Activated CD4-positive, alpha-beta T cell treated with anti-CD3 and anti-CD28 coated beads, Interleukin-2, Interleukin-4, amounts not matched to agents 100 ng/mL and 50 ng/mL, durations not matched to agents 16 hours and 8 hours (primary cell): ENCODE measurements at regions not wholly inside any gene's neighbourhood (a gene's known extent, or its start where the extent isn't known, plus 50 kb on each side); places are given as distances from the start of the nearest gene placed in this dataset.

Experiments
- DNase-seq: peaks from one replicate; pipeline ENCODE4 v3.0.0-alpha.2; 2020; ENCODE audit warnings: low spot score

GRCh38 chr12:132439333-132439904 is 50.5 kb upstream of the FBRSL1 start:
- DNase-seq = no peak

- no peak for DNase-seq
Observed at GRCh38 chr12:132438726-132439125, 51.2 kb upstream of the FBRSL1 start.

GRCh38 chr12:132437943-132438700 is 51.8 kb upstream of the FBRSL1 start:
- no peak for DNase-seq

GRCh38 chr12:132437252-132437932 is 52.6 kb upstream of the FBRSL1 start:
- DNase-seq = no peak

GRCh38 chr12:132436791-132437251 is 53.1 kb upstream of the FBRSL1 start:
- no peak for DNase-seq

- no peak for DNase-seq
Observed at GRCh38 chr12:132435486-132436187, 54.3 kb upstream of the FBRSL1 start.

- DNase-seq = no peak
Observed at GRCh38 chr12:132433641-132434395, 56.1 kb upstream of the FBRSL1 start.

- DNase-seq = no peak
Observed at GRCh38 chr12:132432721-132433577, 57.0 kb upstream of the FBRSL1 start.

GRCh38 chr12:132432126-132432705 is 57.7 kb upstream of the FBRSL1 start:
- no peak for DNase-seq

GRCh38 chr12:132430838-132431774 is 58.8 kb upstream of the FBRSL1 start:
- DNase-seq = no peak

- no peak for DNase-seq
Observed at GRCh38 chr12:132429946-132430643, 59.9 kb upstream of the FBRSL1 start.

GRCh38 chr12:132429602-132429945 is 60.4 kb upstream of the FBRSL1 start:
- DNase-seq = no peak

- no peak for DNase-seq
Observed at GRCh38 chr12:132428936-132429601, 60.9 kb upstream of the FBRSL1 start.

GRCh38 chr12:132427999-132428935 is 61.7 kb upstream of the FBRSL1 start:
- DNase-seq = no peak

GRCh38 chr12:132427174-132427768 is 62.7 kb upstream of the FBRSL1 start:
- DNase-seq = no peak

GRCh38 chr12:132426349-132427173 is 63.4 kb upstream of the FBRSL1 start:
- no peak for DNase-seq
